ENCODE measurements at regions not wholly inside any gene's neighbourhood (a gene's known extent, or its start where the extent isn't known, plus 50 kb on each side); places are given as distances from the start of the nearest gene placed in this dataset.

GRCh38 chr2:239557516-239557915 is 156.7 kb upstream of the HDAC4 start:
- DNase-seq (ENCODE audit: extremely low read depth in 1 of 4, low spot score in 3 of 4) (no peak), FAIRE-seq (no peak), ATAC-seq (no peak)
- H3K9me3 ChIP-seq (replicated peaks; ENCODE audit: control insufficient read depth, insufficient read depth, low read depth, low read length), result no peaks in the 10 kb centered on the region
- H3K27ac ChIP-seq (ENCODE audit: extremely low read depth, low read depth, low read length), result no peak overlapping the region
- H2AFZ ChIP-seq (ENCODE audit: low read depth, low read length), result no peak overlapping the region
- no peak overlapping the region for H3K4me2 ChIP-seq (ENCODE audit: insufficient read depth, low read length)
- peaks cover 0 to 2% of the 10 kb centered on the region in 2 experiments; a peak in 1 of 5 replicates for H3K4me1 ChIP-seq (replicated peaks in 1 of 2; ENCODE audit: control insufficient read depth in 2 of 2, insufficient read depth in 2 of 2, low read length in 2 of 2)
- TF ChIP-seq MYC (IDR thresholded peaks at IDR 0.05; ENCODE audit: low read depth, low read length) (no peak), MYC (CRISPR knock-in tag; IDR thresholded peaks at IDR 0.05; ENCODE audit: borderline replicate concordance, low read depth) (no peak), ESRRA (IDR thresholded peaks at IDR 0.05; ENCODE audit: borderline replicate concordance, low read depth) (peak; percentile 24; the same call in 1 of the 2 replicates)
- ChIA-PET CTCF (ENCODE audit: low intra/inter-chr PET ratio) (no interaction called here), POLR2A (no interaction called here)
- intact Hi-C loops (cut with micrococcal nuclease), result no loop called here
- H3K79me2 ChIP-seq (ENCODE audit: control insufficient read depth, insufficient read depth, low read length), result no peaks in the 10 kb centered on the region
- H3K27me3 ChIP-seq (ENCODE audit: control insufficient read depth in 2 of 2, insufficient read depth in 2 of 2, low read length in 2 of 2), result peaks cover 13 to 42% of the 10 kb centered on the region in 2 experiments; a peak in 4 of 5 replicates
- BruUV-seq (replicated peaks), result no TSS peak
- no peaks in the 10 kb centered on the region for H3K9me1 ChIP-seq (ENCODE audit: control insufficient read depth, insufficient read depth, low read length)
- no peaks in the 10 kb centered on the region for H4K20me1 ChIP-seq (replicated peaks; ENCODE audit: control insufficient read depth, insufficient read depth, low read length)
- H3K4me3 ChIP-seq, result no peak overlapping the region
- no peaks in the 10 kb centered on the region for H3K36me3 ChIP-seq (ENCODE audit: control insufficient read depth, insufficient read depth, low read length)
- WGBS (ENCODE audit: insufficient coverage, low coverage, missing lambda C conversion rate), result 2% methylated on average over 5 of the region's 5 CpGs
- in situ Hi-C loops (cut with MboI), result no loop called here
- H3K9ac ChIP-seq (ENCODE audit: insufficient read depth in 1 of 2, low read depth in 2 of 2, low read length in 2 of 2), result no peak overlapping the region

DNA sequence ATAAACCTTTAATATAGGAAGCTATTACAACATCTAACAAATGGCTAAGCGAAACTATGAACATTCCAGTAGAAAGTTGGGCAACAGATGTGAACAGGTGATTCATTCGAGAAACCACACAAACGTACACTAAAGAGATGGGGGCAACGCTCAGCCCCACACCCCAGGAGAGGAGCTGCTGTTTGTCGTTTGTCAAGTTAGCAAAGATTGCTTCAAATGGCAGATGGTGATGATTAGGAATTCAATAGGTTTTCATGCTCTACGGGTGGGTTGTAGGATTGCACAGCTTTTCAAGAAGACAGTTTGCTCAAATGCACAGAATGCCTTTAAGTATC is 154.7 kb upstream of the HDAC4 start:
- in situ Hi-C loops (cut with MboI) (no loop called here), intact Hi-C loops (cut with micrococcal nuclease) (no loop called here)
- peaks cover 13 to 44% of the 10 kb centered on the region in 2 experiments; a peak in 4 of 5 replicates for H3K27me3 ChIP-seq (ENCODE audit: control insufficient read depth in 2 of 2, insufficient read depth in 2 of 2, low read length in 2 of 2)
- CTCF ChIA-PET (ENCODE audit: low intra/inter-chr PET ratio), result no interaction called here
- no peak overlapping the region for H3K4me3 ChIP-seq
- FAIRE-seq (no peak), DNase-seq (ENCODE audit: extremely low read depth in 1 of 4, low spot score in 3 of 4) (no peak), ATAC-seq (no peak)
- peaks cover 0 to 2% of the 10 kb centered on the region in 2 experiments; a peak in 1 of 5 replicates for H3K4me1 ChIP-seq (replicated peaks in 1 of 2; ENCODE audit: control insufficient read depth in 2 of 2, insufficient read depth in 2 of 2, low read length in 2 of 2)
- H2AFZ ChIP-seq (ENCODE audit: low read depth, low read length), result no peak overlapping the region
- no peaks in the 10 kb centered on the region for H3K79me2 ChIP-seq (ENCODE audit: control insufficient read depth, insufficient read depth, low read length)
- H3K36me3 ChIP-seq (ENCODE audit: control insufficient read depth, insufficient read depth, low read length), result no peaks in the 10 kb centered on the region
- POLR2A ChIA-PET, result no interaction called here
- 2% methylated on average over 6 of the region's 6 CpGs for WGBS (ENCODE audit: insufficient coverage, low coverage, missing lambda C conversion rate)
- no peaks in the 10 kb centered on the region for H3K9me1 ChIP-seq (ENCODE audit: control insufficient read depth, insufficient read depth, low read length)
- H3K9ac ChIP-seq (ENCODE audit: insufficient read depth in 1 of 2, low read depth in 2 of 2, low read length in 2 of 2), result no peak overlapping the region
- no peaks in the 10 kb centered on the region for H3K9me3 ChIP-seq (replicated peaks; ENCODE audit: control insufficient read depth, insufficient read depth, low read depth, low read length)
- BruUV-seq (replicated peaks), result no TSS peak
- no peak overlapping the region for H3K27ac ChIP-seq (ENCODE audit: extremely low read depth, low read depth, low read length)
- no peaks in the 10 kb centered on the region for H4K20me1 ChIP-seq (replicated peaks; ENCODE audit: control insufficient read depth, insufficient read depth, low read length)
- no peak overlapping the region for H3K4me2 ChIP-seq (ENCODE audit: insufficient read depth, low read length)
- TF ChIP-seq GTF2A2 (tag; IDR thresholded peaks at IDR 0.05) (no peak), ASH1L (IDR thresholded peaks at IDR 0.05; ENCODE audit: borderline replicate concordance, low read depth, partially characterized antibody) (no peak), ZNF23 (CRISPR knock-in tag; IDR thresholded peaks at IDR 0.05) (no peak), TAL1 (IDR thresholded peaks at IDR 0.05) (no peak), PHB (CRISPR knock-in tag; IDR thresholded peaks at IDR 0.05) (no peak), PHB2 (IDR thresholded peaks at IDR 0.05; ENCODE audit: low read depth) (no peak), SFPQ (IDR thresholded peaks at IDR 0.05; ENCODE audit: low read depth, low read length) (no peak), TCF15 (CRISPR knock-in tag; IDR thresholded peaks at IDR 0.05) (no peak), ZZZ3 (IDR thresholded peaks at IDR 0.05) (no peak)
- TF ChIP-seq, protein P1, sequence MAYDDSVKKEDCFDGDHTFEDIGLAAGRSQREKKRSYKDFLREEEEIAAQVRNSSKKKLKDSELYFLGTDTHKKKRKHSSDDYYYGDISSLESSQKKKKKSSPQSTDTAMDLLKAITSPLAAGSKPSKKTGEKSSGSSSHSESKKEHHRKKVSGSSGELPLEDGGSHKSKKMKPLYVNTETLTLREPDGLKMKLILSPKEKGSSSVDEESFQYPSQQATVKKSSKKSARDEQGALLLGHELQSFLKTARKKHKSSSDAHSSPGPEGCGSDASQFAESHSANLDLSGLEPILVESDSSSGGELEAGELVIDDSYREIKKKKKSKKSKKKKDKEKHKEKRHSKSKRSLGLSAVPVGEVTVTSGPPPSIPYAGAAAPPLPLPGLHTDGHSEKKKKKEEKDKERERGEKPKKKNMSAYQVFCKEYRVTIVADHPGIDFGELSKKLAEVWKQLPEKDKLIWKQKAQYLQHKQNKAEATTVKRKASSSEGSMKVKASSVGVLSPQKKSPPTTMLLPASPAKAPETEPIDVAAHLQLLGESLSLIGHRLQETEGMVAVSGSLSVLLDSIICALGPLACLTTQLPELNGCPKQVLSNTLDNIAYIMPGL (CRISPR knock-in tag; IDR thresholded peaks at IDR 0.05), result no peak
